HG03442 (cell line): ENCODE measurements at regions not wholly inside any gene's neighbourhood (a gene's known extent, or its start where the extent isn't known, plus 50 kb on each side); places are given as distances from the start of the nearest gene placed in this dataset.

Experiments
- ATAC-seq: cut with Tn5 transposase; IDR thresholded peaks from one replicate; pipeline ENCODE4 v1.9.1; 2021; ENCODE audit warnings: mild to moderate bottlenecking, moderate library complexity; ENCODE audit not compliant: unreplicated experiment

- ATAC-seq = no peak
Measured at GRCh38 chr3:88918841-88919240, 188.6 kb upstream of the EPHA3 start.

GRCh38 chr3:88921986-88922385, 185.4 kb upstream of the EPHA3 start:
- ATAC-seq = no peak

- ATAC-seq = no peak
Measured at GRCh38 chr3:88926221-88926620, 181.2 kb upstream of the EPHA3 start.

- ATAC-seq = no peak
Measured at GRCh38 chr3:88930611-88931010, 176.8 kb upstream of the EPHA3 start.

GRCh38 chr3:88936831-88937230, 170.6 kb upstream of the EPHA3 start:
- ATAC-seq = no peak

GRCh38 chr3:88940296-88940695, 167.1 kb upstream of the EPHA3 start:
- ATAC-seq = no peak

- no peak for ATAC-seq
Measured at GRCh38 chr3:88947013-88947412, 160.4 kb upstream of the EPHA3 start.

GRCh38 chr3:88954853-88955252, 152.6 kb upstream of the EPHA3 start:
- ATAC-seq = no peak

- ATAC-seq = no peak
Measured at GRCh38 chr3:88955274-88955673, 152.1 kb upstream of the EPHA3 start.

GRCh38 chr3:88957711-88958439, 149.5 kb upstream of the EPHA3 start:
- ATAC-seq = no peak

- ATAC-seq = no peak
Measured at GRCh38 chr3:88960019-88960418, 147.4 kb upstream of the EPHA3 start.

- ATAC-seq = no peak
Measured at GRCh38 chr3:88963003-88963402, 144.4 kb upstream of the EPHA3 start.

GRCh38 chr3:88979760-88980159, 127.7 kb upstream of the EPHA3 start:
- no peak for ATAC-seq

- no peak for ATAC-seq
Measured at GRCh38 chr3:88983458-88983857, 124.0 kb upstream of the EPHA3 start.

GRCh38 chr3:88984256-88984655, 123.2 kb upstream of the EPHA3 start:
- ATAC-seq = no peak

GRCh38 chr3:88984832-88985231, 122.6 kb upstream of the EPHA3 start:
- ATAC-seq = no peak

GRCh38 chr3:88985491-88985890, 121.9 kb upstream of the EPHA3 start:
- no peak for ATAC-seq

GRCh38 chr3:88986834-88987233, 120.6 kb upstream of the EPHA3 start:
- ATAC-seq = no peak

GRCh38 chr3:88987776-88988175, 119.6 kb upstream of the EPHA3 start:
- no peak for ATAC-seq

- ATAC-seq = no peak
Measured at GRCh38 chr3:88988906-88989305, 118.5 kb upstream of the EPHA3 start.

- no peak for ATAC-seq
Measured at GRCh38 chr3:88991496-88991895, 115.9 kb upstream of the EPHA3 start.

- ATAC-seq = no peak
Measured at GRCh38 chr3:88996691-88997090, 110.7 kb upstream of the EPHA3 start.

- ATAC-seq = no peak
Measured at GRCh38 chr3:88997260-88997659, 110.2 kb upstream of the EPHA3 start.
